ENCODE measurements at regions not wholly inside any gene's neighbourhood (a gene's known extent, or its start where the extent isn't known, plus 50 kb on each side); places are given as distances from the start of the nearest gene placed in this dataset.

GRCh38 chr17:63066158-63066813 lies 100.3 kb downstream of the TANC2 start:
- Histone ChIP-seq H3K4me3 (no peak overlapping the region), H3K27ac (no peak overlapping the region), H3K36me3 (no peaks in the 10 kb centered on the region), H3K9me3 (no peaks in the 10 kb centered on the region), H3K4me1 (no peaks in the 10 kb centered on the region), H3K27me3 (no peaks in the 10 kb centered on the region)
- no peak for TF ChIP-seq CTCF (IDR thresholded peaks at IDR 0.05)
- no peak for DNase-seq
- intact Hi-C loops (cut with DNase I; ENCODE audit: low total_unique reads) = no loop called here

GRCh38 chr17:63069245-63069644 lies 103.2 kb downstream of the TANC2 start:
- no peak for DNase-seq
- intact Hi-C loops (cut with DNase I; ENCODE audit: low total_unique reads) = no loop called here
- Histone ChIP-seq H3K4me1 (no peaks in the 10 kb centered on the region), H3K27ac (no peak overlapping the region), H3K9me3 (no peaks in the 10 kb centered on the region), H3K36me3 (no peaks in the 10 kb centered on the region), H3K27me3 (no peaks in the 10 kb centered on the region), H3K4me3 (no peak overlapping the region)
- no peak for TF ChIP-seq CTCF (IDR thresholded peaks at IDR 0.05)

- Histone ChIP-seq H3K4me1 (no peaks in the 10 kb centered on the region), H3K4me3 (no peak overlapping the region), H3K27me3 (no peaks in the 10 kb centered on the region), H3K27ac (no peak overlapping the region), H3K9me3 (no peaks in the 10 kb centered on the region), H3K36me3 (no peaks in the 10 kb centered on the region)
- intact Hi-C loops (cut with DNase I; ENCODE audit: low total_unique reads) = no loop called here
- no peak for TF ChIP-seq CTCF (IDR thresholded peaks at IDR 0.05)
- no peak for DNase-seq
These were observed 104.0 kb downstream of the TANC2 start for GRCh38 chr17:63070031-63070430.

GRCh38 chr17:63071797-63072196 lies 105.8 kb downstream of the TANC2 start:
- no peak overlapping the region for H3K27ac ChIP-seq
- intact Hi-C loops (cut with DNase I; ENCODE audit: low total_unique reads) = no loop called here
- H3K4me3 ChIP-seq = no peak overlapping the region
- no peaks in the 10 kb centered on the region for H3K9me3 ChIP-seq
- no peak for DNase-seq
- no peaks in the 10 kb centered on the region for H3K36me3 ChIP-seq
- no peak for TF ChIP-seq CTCF (IDR thresholded peaks at IDR 0.05)
- no peaks in the 10 kb centered on the region for H3K4me1 ChIP-seq
- H3K27me3 ChIP-seq = no peaks in the 10 kb centered on the region

GRCh38 chr17:63075969-63076368 lies 109.9 kb downstream of the TANC2 start:
- intact Hi-C loops (cut with DNase I; ENCODE audit: low total_unique reads) = no loop called here
- Histone ChIP-seq H3K27me3 (no peaks in the 10 kb centered on the region), H3K4me1 (no peaks in the 10 kb centered on the region), H3K9me3 (no peaks in the 10 kb centered on the region), H3K27ac (no peak overlapping the region), H3K36me3 (no peaks in the 10 kb centered on the region), H3K4me3 (no peak overlapping the region)
- no peak for DNase-seq
- TF ChIP-seq CTCF (IDR thresholded peaks at IDR 0.05) = no peak

GRCh38 chr17:63078707-63079106 lies 112.7 kb downstream of the TANC2 start:
- intact Hi-C loops (cut with DNase I; ENCODE audit: low total_unique reads) = no loop called here

More at GRCh38 chr17:63078707-63079106, 112.7 kb downstream of the TANC2 start:
- H3K36me3 ChIP-seq = no peaks in the 10 kb centered on the region
- H3K9me3 ChIP-seq = no peaks in the 10 kb centered on the region
- no peak for DNase-seq
- no peaks in the 10 kb centered on the region for H3K4me1 ChIP-seq
- H3K27ac ChIP-seq = no peak overlapping the region
- H3K4me3 ChIP-seq = no peak overlapping the region
- no peak for TF ChIP-seq CTCF (IDR thresholded peaks at IDR 0.05)
- no peaks in the 10 kb centered on the region for H3K27me3 ChIP-seq

All from tibial artery (tissue), 4 donors.